NCI-H2081 treated with DMSO at 0.1 percent for 48 hours (cell line): ENCODE measurements at regions not wholly inside any gene's neighbourhood (a gene's known extent, or its start where the extent isn't known, plus 50 kb on each side); places are given as distances from the start of the nearest gene placed in this dataset.

Source experiments
- DNase-seq: peaks from one replicate; lab custom pipeline; 2025; lab: John Stamatoyannopoulos, UW

GRCh38 chr18:73790587-73790986 is 357.0 kb downstream of the FBXO15 start:
- no peak for DNase-seq

GRCh38 chr18:73787316-73787715 is 360.3 kb downstream of the FBXO15 start:
- no peak for DNase-seq

- DNase-seq = no peak
Measured at GRCh38 chr18:73785300-73785699, 362.3 kb downstream of the FBXO15 start.

GRCh38 chr18:73784853-73785252 is 362.8 kb downstream of the FBXO15 start:
- no peak for DNase-seq

GRCh38 chr18:73782405-73782804 is 365.2 kb downstream of the FBXO15 start:
- no peak for DNase-seq

GRCh38 chr18:73780218-73780617 is 367.4 kb downstream of the FBXO15 start:
- DNase-seq = no peak

- no peak for DNase-seq
Measured at GRCh38 chr18:73778032-73778359, 369.6 kb downstream of the FBXO15 start.

GRCh38 chr18:73777356-73778031 is 370.1 kb downstream of the FBXO15 start:
- no peak for DNase-seq

GRCh38 chr18:73774811-73775509 is 372.7 kb downstream of the FBXO15 start:
- DNase-seq = no peak

- no peak for DNase-seq
Measured at GRCh38 chr18:73768043-73768442, 379.6 kb downstream of the FBXO15 start.

GRCh38 chr18:73766910-73767515 is 380.6 kb downstream of the FBXO15 start:
- no peak for DNase-seq

GRCh38 chr18:73758446-73758845 is 389.2 kb downstream of the FBXO15 start:
- no peak for DNase-seq

- no peak for DNase-seq
Measured at GRCh38 chr18:73756256-73757091, 391.2 kb downstream of the FBXO15 start.

- DNase-seq = no peak
Measured at GRCh38 chr18:73752965-73753364, 394.7 kb downstream of the FBXO15 start.

- no peak for DNase-seq
Measured at GRCh38 chr18:73752546-73752945, 395.1 kb downstream of the FBXO15 start.

- no peak for DNase-seq
Measured at GRCh38 chr18:73750052-73750451, 397.6 kb downstream of the FBXO15 start.

GRCh38 chr18:73749304-73749703 is 398.3 kb downstream of the FBXO15 start:
- no peak for DNase-seq

- no peak for DNase-seq
Measured at GRCh38 chr18:73748731-73749130, 398.9 kb downstream of the FBXO15 start.

GRCh38 chr18:73746101-73746500 is 401.5 kb downstream of the FBXO15 start:
- DNase-seq = no peak

- DNase-seq = no peak
Measured at GRCh38 chr18:73742957-73743356, 404.7 kb downstream of the FBXO15 start.

GRCh38 chr18:73741946-73742345 is 405.7 kb downstream of the FBXO15 start:
- no peak for DNase-seq

GRCh38 chr18:73739098-73739497 is 408.5 kb downstream of the FBXO15 start:
- no peak for DNase-seq

- no peak for DNase-seq
Measured at GRCh38 chr18:73737990-73738389, 409.6 kb downstream of the FBXO15 start.
